ENCODE measurements at regions not wholly inside any gene's neighbourhood (a gene's known extent, or its start where the extent isn't known, plus 50 kb on each side); places are given as distances from the start of the nearest gene placed in this dataset.

GRCh38 chr12:92233346-92234015 is 87.8 kb upstream of the BTG1 start:
- TF ChIP-seq CTCF (IDR thresholded peaks at IDR 0.05) (no peak), POLR2A (IDR thresholded peaks at IDR 0.05) (no peak)

Data from thyroid gland (tissue), 4 donors.